Gastrocnemius medialis (tissue), 4 donors: ENCODE measurements at regions not wholly inside any gene's neighbourhood (a gene's known extent, or its start where the extent isn't known, plus 50 kb on each side); places are given as distances from the start of the nearest gene placed in this dataset.

Experiments used
- POLR2A ChIP-seq, 2 donors: fragments of 450-650 bp; IDR thresholded peaks; one replicate each; pipeline ENCODE4 v1.6.1; 2017; ENCODE audit warnings: antibody characterized with exemption in 2 of 2, mild to moderate bottlenecking in 2 of 2, moderate library complexity in 2 of 2
- TF ChIP-seq, protein P1 (sequence below), 5 experiments: fragments of 450-650 bp in 3 of 5; fragments of 200-600 bp in 2 of 5; sonication (generic) in 2 of 5; IDR thresholded peaks in 4 of 5; conservative IDR thresholded peaks in 1 of 5; 1 replicate in 4 of 5; 2 replicates in 1 of 5; pipeline ENCODE4 v1.5.1; 2016 to 2019; ENCODE audit warnings: antibody characterized with exemption in 5 of 5, mild to moderate bottlenecking in 3 of 5, moderate library complexity in 3 of 5

DNA sequence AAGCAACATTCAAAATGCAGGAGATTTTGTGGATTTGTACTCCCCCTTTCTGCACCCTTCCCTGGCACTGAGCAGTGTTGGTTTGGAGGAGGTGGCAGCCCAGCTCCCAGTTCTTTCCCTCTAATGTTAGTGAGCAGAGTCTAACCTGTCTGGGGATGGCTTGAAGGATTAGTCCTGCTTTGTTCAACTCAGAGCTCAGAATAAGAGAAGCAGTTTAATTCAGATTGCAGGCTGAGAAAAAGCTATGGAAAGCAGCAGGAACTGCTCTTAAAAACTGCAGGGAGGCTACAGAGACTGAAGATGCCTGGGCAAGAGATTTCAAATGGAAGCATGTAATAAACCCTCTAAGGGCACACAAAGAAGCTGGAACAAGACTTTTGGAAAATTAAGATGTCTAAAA lies 223.4 kb upstream of the GGTLC1 start:
- no peak for TF ChIP-seq POLR2A (IDR thresholded peaks at IDR 0.05)
- TF ChIP-seq, protein P1, sequence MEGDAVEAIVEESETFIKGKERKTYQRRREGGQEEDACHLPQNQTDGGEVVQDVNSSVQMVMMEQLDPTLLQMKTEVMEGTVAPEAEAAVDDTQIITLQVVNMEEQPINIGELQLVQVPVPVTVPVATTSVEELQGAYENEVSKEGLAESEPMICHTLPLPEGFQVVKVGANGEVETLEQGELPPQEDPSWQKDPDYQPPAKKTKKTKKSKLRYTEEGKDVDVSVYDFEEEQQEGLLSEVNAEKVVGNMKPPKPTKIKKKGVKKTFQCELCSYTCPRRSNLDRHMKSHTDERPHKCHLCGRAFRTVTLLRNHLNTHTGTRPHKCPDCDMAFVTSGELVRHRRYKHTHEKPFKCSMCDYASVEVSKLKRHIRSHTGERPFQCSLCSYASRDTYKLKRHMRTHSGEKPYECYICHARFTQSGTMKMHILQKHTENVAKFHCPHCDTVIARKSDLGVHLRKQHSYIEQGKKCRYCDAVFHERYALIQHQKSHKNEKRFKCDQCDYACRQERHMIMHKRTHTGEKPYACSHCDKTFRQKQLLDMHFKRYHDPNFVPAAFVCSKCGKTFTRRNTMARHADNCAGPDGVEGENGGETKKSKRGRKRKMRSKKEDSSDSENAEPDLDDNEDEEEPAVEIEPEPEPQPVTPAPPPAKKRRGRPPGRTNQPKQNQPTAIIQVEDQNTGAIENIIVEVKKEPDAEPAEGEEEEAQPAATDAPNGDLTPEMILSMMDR (IDR thresholded peaks at IDR 0.05 in 4 of 5, conservative IDR thresholded peaks at IDR 0.05 in 1 of 5): no peak
